ENCODE measurements at regions not wholly inside any gene's neighbourhood (a gene's known extent, or its start where the extent isn't known, plus 50 kb on each side); places are given as distances from the start of the nearest gene placed in this dataset.

- TF ChIP-seq CTCF (IDR thresholded peaks at IDR 0.05; ENCODE audit: control extremely low read depth in 1 of 3, insufficient read depth in 1 of 3, low read depth in 1 of 3, low read length in 3 of 3) (no peak), SIRT6 (IDR thresholded peaks at IDR 0.05; ENCODE audit: low read length) (no peak), SUZ12 (IDR thresholded peaks at IDR 0.05; ENCODE audit: low read length) (no peak), EP300 (IDR thresholded peaks at IDR 0.05; ENCODE audit: borderline replicate concordance in 1 of 2, low read depth in 2 of 2, low read length in 2 of 2) (no peak), CEBPB (IDR thresholded peaks at IDR 0.05; ENCODE audit: low read depth, low read length) (no peak), JUN (IDR thresholded peaks at IDR 0.05; ENCODE audit: low read depth, low read length) (no peak), SIX5 (IDR thresholded peaks at IDR 0.05; ENCODE audit: low read depth, low read length) (no peak), TAF7 (optimal IDR thresholded peaks at IDR 0.05; ENCODE audit: borderline replicate concordance, low read depth, low read length) (no peak)
Measured at GRCh38 chr15:47872869-47873432, 155.6 kb downstream of the SEMA6D start (continued).
